HCT116 (cell line): ENCODE measurements at regions not wholly inside any gene's neighbourhood (a gene's known extent, or its start where the extent isn't known, plus 50 kb on each side); places are given as distances from the start of the nearest gene placed in this dataset.
A peak's percentile ranks its signal among the peaks of the same experiment; 100 is the strongest.

Experiments used
- ATAC-seq: fragments of 200-7000 bp; cut with Tn5 transposase; 2 replicates; pipeline ENCODE4 v1.9.1; 2020; ENCODE audit warnings: mild to moderate bottlenecking, moderate library complexity
- BruUV-seq: library from RNA; stranded (reverse); fragments of 400-500 nt; replicated peaks from 2 replicates; lab custom pipeline; 2021; lab: Mats Ljungman, UMichigan
- CTCF ChIA-PET: fragments of 300-600 bp; sonication (Branson Sonifier 250); formaldehyde crosslinking; loops from one replicate; lab custom pipeline; 2021; ENCODE audit warnings: antibody characterized with exemption; lab: Charles Lee
- POLR2A ChIA-PET: fragments of 300-600, 350-600 bp; sonication (Branson Sonifier 250); formaldehyde crosslinking; loops from one replicate; lab custom pipeline; 2021; ENCODE audit warnings: antibody characterized with exemption; lab: Charles Lee
- RAD21 ChIA-PET, 2 experiments: fragments of 300-600 bp; sonication (Branson Sonifier 250); formaldehyde crosslinking; loops; one replicate each; lab custom pipeline; 2023; ENCODE audit warnings: low total read pairs in 2 of 2; ENCODE audit not compliant: uncharacterized antibody in 2 of 2, unreplicated experiment in 2 of 2, low non-redundant PET in 1 of 2; lab: Charles Lee
- DNase-seq: peaks from one replicate; pipeline ENCODE4 v3.0.0-alpha.2; 2010; ENCODE audit warnings: low read depth, low spot score
- H2AFZ ChIP-seq: fragments of 200-600 bp; shearing (Covaris generic), sonication (generic); 2 replicates; pipeline ENCODE4 v1.6.1; 2017; ENCODE audit warnings: low read depth, mixed run types, mixed read lengths, antibody characterized with exemption, low read length; ENCODE audit not compliant: poor library complexity, severe bottlenecking
- H3K27ac ChIP-seq: 2 replicates; pipeline ENCODE4 v1.5.1; 2012; ENCODE audit warnings: low read depth, low read length
- H3K27me3 ChIP-seq: fragments of 200-600 bp; sonication (generic); 2 replicates; pipeline ENCODE4 v1.6.1; 2016; ENCODE audit warnings: mixed run types, low read length, mixed read lengths; ENCODE audit not compliant: insufficient read depth
- H3K36me3 ChIP-seq, 2 experiments: fragments of 200-500 bp in 1 of 2; fragments of 200-600 bp in 1 of 2; sonication (Bioruptor generic) in 1 of 2; sonication (generic) in 1 of 2; 2 replicates each; pipeline versions ENCODE4 v1.5.1 to v1.6.1; 2014 to 2016; ENCODE audit warnings: low read length in 2 of 2, inconsistent platforms in 1 of 2, mixed read lengths in 1 of 2, mixed run types in 1 of 2; ENCODE audit not compliant: insufficient read depth in 2 of 2, control insufficient read depth in 1 of 2
- H3K4me1 ChIP-seq, 2 experiments: fragments of 200-600 bp in 1 of 2; sonication (generic) in 1 of 2; 2 replicates each; pipeline versions ENCODE4 v1.5.1 to v1.6.1; 2012 to 2017; ENCODE audit warnings: low read length in 2 of 2, inconsistent platforms in 1 of 2, mild to moderate bottlenecking in 1 of 2, mixed read lengths in 1 of 2, mixed run types in 1 of 2, moderate library complexity in 1 of 2; ENCODE audit not compliant: insufficient read depth in 2 of 2, control insufficient read depth in 1 of 2
- H3K4me2 ChIP-seq: fragments of 200-600 bp; sonication (generic); 2 replicates; pipeline ENCODE4 v1.6.1; 2017; ENCODE audit warnings: mixed run types, low read length, mixed read lengths
- H3K4me3 ChIP-seq, 2 experiments: fragments of 200-600 bp in 1 of 2; sonication (generic) in 1 of 2; replicated peaks in 1 of 2; 2 replicates each; pipeline ENCODE4 v1.5.1; 2011 to 2016; ENCODE audit warnings: low read length in 2 of 2, control low read depth in 1 of 2, low read depth in 1 of 2, mild to moderate bottlenecking in 1 of 2, mixed read lengths in 1 of 2, mixed run types in 1 of 2
- H3K79me2 ChIP-seq: fragments of 200-600 bp; sonication (generic); 2 replicates; pipeline ENCODE4 v1.6.1; 2017; ENCODE audit warnings: mild to moderate bottlenecking, mixed run types, low read length, moderate library complexity, mixed read lengths; ENCODE audit not compliant: insufficient read depth
- H3K9ac ChIP-seq: fragments of 200-600 bp; sonication (generic); 2 replicates; pipeline ENCODE4 v1.6.1; 2016; ENCODE audit warnings: low read length, mixed read lengths
- H3K9me2 ChIP-seq: fragments of 200-600 bp; sonication (generic), shearing (Covaris generic); 2 replicates; pipeline ENCODE4 v1.6.1; 2017; ENCODE audit warnings: mixed run types, mild to moderate bottlenecking, moderate library complexity; ENCODE audit not compliant: insufficient read depth
- H3K9me3 ChIP-seq, 2 experiments: fragments of 200-500 bp in 1 of 2; fragments of 200-600 bp in 1 of 2; sonication (Bioruptor generic) in 1 of 2; sonication (generic) in 1 of 2; 2 replicates each; pipeline ENCODE4 v1.6.1; 2014 to 2017; ENCODE audit warnings: low read length in 2 of 2, mixed read lengths in 2 of 2, inconsistent platforms in 1 of 2, low read depth in 1 of 2, mild to moderate bottlenecking in 1 of 2, mixed run types in 1 of 2, moderate library complexity in 1 of 2; ENCODE audit not compliant: control insufficient read depth in 1 of 2, insufficient read depth in 1 of 2
- H4K20me1 ChIP-seq: fragments of 200-600 bp; sonication (generic), shearing (Covaris generic); 2 replicates; pipeline ENCODE4 v1.6.1; 2017; ENCODE audit warnings: mixed run types, mild to moderate bottlenecking, moderate library complexity; ENCODE audit not compliant: insufficient read depth
- ATF3 ChIP-seq: IDR thresholded peaks from 2 replicates; pipeline ENCODE4 v1.6.1; 2012
- CBX3 ChIP-seq: IDR thresholded peaks from 2 replicates; pipeline ENCODE4 v1.6.1; 2012; ENCODE audit warnings: low read depth
- CEBPB ChIP-seq: IDR thresholded peaks from 2 replicates; pipeline ENCODE4 v1.6.1; 2012; ENCODE audit warnings: low read depth
- EGR1 ChIP-seq: IDR thresholded peaks from 2 replicates; pipeline ENCODE4 v1.6.1; 2012; ENCODE audit warnings: low read depth
- ELF1 ChIP-seq: IDR thresholded peaks from 2 replicates; pipeline ENCODE4 v1.6.1; 2012; ENCODE audit warnings: low read depth, borderline replicate concordance
- EZH2 ChIP-seq: fragments of 200-600 bp; sonication (generic); IDR thresholded peaks from 2 replicates; pipeline ENCODE4 v1.6.1; 2017; ENCODE audit warnings: antibody characterized with exemption, mixed run types
- EZH2phosphoT487 ChIP-seq: fragments of 200-600 bp; IDR thresholded peaks from 2 replicates; pipeline ENCODE4 v1.6.1; 2018; ENCODE audit warnings: antibody characterized with exemption, borderline replicate concordance
- FOSL1 ChIP-seq: IDR thresholded peaks from 2 replicates; pipeline ENCODE4 v1.6.1; 2012; ENCODE audit warnings: low read depth
- JUND ChIP-seq: IDR thresholded peaks from 2 replicates; pipeline ENCODE4 v1.6.1; 2012
- MAX ChIP-seq: IDR thresholded peaks from 2 replicates; pipeline ENCODE4 v1.6.1; 2012
- POLR2A ChIP-seq: IDR thresholded peaks from 2 replicates; pipeline ENCODE4 v1.7.0; 2011; ENCODE audit warnings: borderline replicate concordance; ENCODE audit not compliant: insufficient read depth, insufficient read length; ENCODE audit errors: extremely low read depth
- RAD21 ChIP-seq: IDR thresholded peaks from 2 replicates; pipeline ENCODE4 v1.6.1; 2012; ENCODE audit warnings: low read depth, mild to moderate bottlenecking
- SP1 ChIP-seq: IDR thresholded peaks from 2 replicates; pipeline ENCODE4 v1.6.1; 2012; ENCODE audit warnings: low read depth
- YY1 ChIP-seq: IDR thresholded peaks from 2 replicates; pipeline ENCODE4 v1.6.1; 2011; ENCODE audit warnings: low read length, low read depth, moderate library complexity, mild to moderate bottlenecking; ENCODE audit not compliant: insufficient replicate concordance; ENCODE audit errors: extremely low read depth
- ZBTB33 ChIP-seq: IDR thresholded peaks from 2 replicates; pipeline ENCODE4 v1.6.1; 2011; ENCODE audit warnings: mild to moderate bottlenecking, low read length, moderate library complexity; ENCODE audit not compliant: insufficient replicate concordance; ENCODE audit errors: extremely low read depth
- intact Hi-C: fragments of 100-400 bp; cut with micrococcal nuclease; formaldehyde crosslinking; loops from 2 replicates; pipeline ENCODE4 v1.10.0; 2022

- no peaks in the 10 kb centered on the region for H3K9me2 ChIP-seq
- no peaks in the 10 kb centered on the region for H4K20me1 ChIP-seq
- no peak overlapping the region for H3K27ac ChIP-seq
- H3K4me2 ChIP-seq: 0 out of 2 replicates have a peak overlapping the region, but pooled peaks have one; percentile 12
- H2AFZ ChIP-seq: no peak overlapping the region
- H3K4me1 ChIP-seq: peaks cover 15 to 20% of the 10 kb centered on the region in 2 experiments; a peak in 3 of 4 replicates
- no peaks in the 10 kb centered on the region for H3K27me3 ChIP-seq
- RAD21 ChIA-PET: no interaction called here
- intact Hi-C loops: no loop called here
- CTCF ChIA-PET: no interaction called here
- ATAC-seq (no peak), DNase-seq (no peak)
- H3K9ac ChIP-seq: no peak overlapping the region
- BruUV-seq: no TSS peak
- no peak for TF ChIP-seq SP1
- no peak for TF ChIP-seq POLR2A
- TF ChIP-seq ZBTB33: no peak
- TF ChIP-seq YY1: no peak
- TF ChIP-seq EZH2phosphoT487: no peak
- TF ChIP-seq EGR1: no peak
- TF ChIP-seq ATF3: no peak
- TF ChIP-seq EZH2: no peak
- TF ChIP-seq MAX: no peak
- TF ChIP-seq FOSL1: no peak
- TF ChIP-seq JUND: no peak
- no peak for TF ChIP-seq CEBPB
- TF ChIP-seq CBX3: no peak
- TF ChIP-seq RAD21: no peak
- TF ChIP-seq ELF1: no peak
- no peaks in the 10 kb centered on the region for H3K36me3 ChIP-seq
- POLR2A ChIA-PET: no interaction called here
- H3K4me3 ChIP-seq: no peak overlapping the region
- no peaks in the 10 kb centered on the region for H3K79me2 ChIP-seq
- no peaks in the 10 kb centered on the region for H3K9me3 ChIP-seq
Measured at GRCh38 chr3:177451864-177452830, 254.9 kb upstream of the TBL1XR1 start.
